Progenitor cell of endocrine pancreas (in vitro differentiated cells): ENCODE measurements at regions not wholly inside any gene's neighbourhood (a gene's known extent, or its start where the extent isn't known, plus 50 kb on each side); places are given as distances from the start of the nearest gene placed in this dataset.

Experiments used
- DNase-seq: peaks from one replicate; pipeline ENCODE4 v3.0.0; 2021; ENCODE audit warnings: low spot score; ENCODE audit not compliant: unreplicated experiment
- H3K27ac Mint-ChIP-seq: 2 replicates; pipeline ENCODE4 v1.8.0; 2021; ENCODE audit warnings: mild to moderate bottlenecking, moderate library complexity, mixed read lengths
- H3K27me3 Mint-ChIP-seq: 2 replicates; pipeline ENCODE4 v1.8.0; 2021; ENCODE audit warnings: mixed read lengths
- H3K36me3 Mint-ChIP-seq: 2 replicates; pipeline ENCODE4 v1.8.0; 2022; ENCODE audit warnings: mixed read lengths; ENCODE audit not compliant: insufficient read depth
- H3K4me1 Mint-ChIP-seq: 2 replicates; pipeline ENCODE4 v1.8.0; 2021; ENCODE audit warnings: low read depth, mixed read lengths
- H3K4me3 Mint-ChIP-seq: 2 replicates; pipeline ENCODE4 v1.8.0; 2021; ENCODE audit warnings: low read depth, mild to moderate bottlenecking, moderate library complexity, mixed read lengths
- H3K9me3 Mint-ChIP-seq: 2 replicates; pipeline ENCODE4 v1.8.0; 2021; ENCODE audit warnings: low read depth, mixed read lengths
- TF ChIP-seq, protein P1 (sequence below): fragments of 200-600 bp; sonication (generic); IDR thresholded peaks from one replicate; pipeline ENCODE4 v1.5.0; 2021; ENCODE audit warnings: antibody characterized with exemption, mild to moderate bottlenecking; ENCODE audit not compliant: unreplicated experiment

DNA sequence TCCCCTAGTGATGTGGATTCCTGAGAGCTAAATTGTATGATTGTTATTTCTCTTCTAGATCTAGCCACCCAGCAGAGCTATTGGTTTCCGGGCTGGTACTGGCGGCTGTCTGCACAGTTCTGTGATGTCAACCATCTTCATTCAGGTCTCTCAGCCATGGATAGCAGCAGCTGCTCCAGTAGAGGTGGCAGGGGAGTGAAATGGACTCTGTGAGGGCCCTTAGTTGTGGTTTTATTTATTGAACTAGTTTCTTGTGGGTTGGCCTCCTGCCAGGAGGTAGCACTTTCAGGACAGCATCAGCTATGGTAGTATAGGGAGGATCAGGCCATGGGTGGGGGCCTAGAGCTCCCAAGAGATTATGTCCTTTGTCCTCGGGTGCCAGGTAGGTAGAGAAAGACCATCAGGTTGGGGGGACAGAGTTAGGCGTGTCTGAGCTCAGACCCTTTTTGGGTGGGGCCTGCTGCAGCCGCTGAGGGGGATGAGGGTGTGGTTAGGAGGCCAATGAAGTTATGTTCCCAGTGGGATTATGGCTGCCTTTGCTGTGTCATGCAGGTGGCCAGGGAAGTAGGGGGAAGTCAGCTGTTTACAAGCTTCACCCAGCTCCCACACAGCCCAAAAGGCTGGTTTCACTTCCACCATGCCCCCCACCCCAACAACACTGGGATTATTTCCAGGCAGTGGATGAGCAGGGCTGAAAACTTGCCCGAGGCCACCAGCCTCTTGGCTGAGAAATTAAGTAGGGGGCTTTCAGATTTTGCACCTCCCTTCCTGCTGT is 55.1 kb upstream of the RGS4 start:
- Mint-ChIP-seq H3K27ac (no peak overlapping the region), H3K27me3 (no peaks in the 10 kb centered on the region), H3K4me3 (no peak overlapping the region), H3K9me3 (peaks cover 29% of the 10 kb centered on the region), H3K36me3 (peaks cover 2% of the 10 kb centered on the region), H3K4me1 (no peaks in the 10 kb centered on the region)
- DNase-seq = no peak
- TF ChIP-seq, protein P1, sequence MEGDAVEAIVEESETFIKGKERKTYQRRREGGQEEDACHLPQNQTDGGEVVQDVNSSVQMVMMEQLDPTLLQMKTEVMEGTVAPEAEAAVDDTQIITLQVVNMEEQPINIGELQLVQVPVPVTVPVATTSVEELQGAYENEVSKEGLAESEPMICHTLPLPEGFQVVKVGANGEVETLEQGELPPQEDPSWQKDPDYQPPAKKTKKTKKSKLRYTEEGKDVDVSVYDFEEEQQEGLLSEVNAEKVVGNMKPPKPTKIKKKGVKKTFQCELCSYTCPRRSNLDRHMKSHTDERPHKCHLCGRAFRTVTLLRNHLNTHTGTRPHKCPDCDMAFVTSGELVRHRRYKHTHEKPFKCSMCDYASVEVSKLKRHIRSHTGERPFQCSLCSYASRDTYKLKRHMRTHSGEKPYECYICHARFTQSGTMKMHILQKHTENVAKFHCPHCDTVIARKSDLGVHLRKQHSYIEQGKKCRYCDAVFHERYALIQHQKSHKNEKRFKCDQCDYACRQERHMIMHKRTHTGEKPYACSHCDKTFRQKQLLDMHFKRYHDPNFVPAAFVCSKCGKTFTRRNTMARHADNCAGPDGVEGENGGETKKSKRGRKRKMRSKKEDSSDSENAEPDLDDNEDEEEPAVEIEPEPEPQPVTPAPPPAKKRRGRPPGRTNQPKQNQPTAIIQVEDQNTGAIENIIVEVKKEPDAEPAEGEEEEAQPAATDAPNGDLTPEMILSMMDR = no peak

DNA sequence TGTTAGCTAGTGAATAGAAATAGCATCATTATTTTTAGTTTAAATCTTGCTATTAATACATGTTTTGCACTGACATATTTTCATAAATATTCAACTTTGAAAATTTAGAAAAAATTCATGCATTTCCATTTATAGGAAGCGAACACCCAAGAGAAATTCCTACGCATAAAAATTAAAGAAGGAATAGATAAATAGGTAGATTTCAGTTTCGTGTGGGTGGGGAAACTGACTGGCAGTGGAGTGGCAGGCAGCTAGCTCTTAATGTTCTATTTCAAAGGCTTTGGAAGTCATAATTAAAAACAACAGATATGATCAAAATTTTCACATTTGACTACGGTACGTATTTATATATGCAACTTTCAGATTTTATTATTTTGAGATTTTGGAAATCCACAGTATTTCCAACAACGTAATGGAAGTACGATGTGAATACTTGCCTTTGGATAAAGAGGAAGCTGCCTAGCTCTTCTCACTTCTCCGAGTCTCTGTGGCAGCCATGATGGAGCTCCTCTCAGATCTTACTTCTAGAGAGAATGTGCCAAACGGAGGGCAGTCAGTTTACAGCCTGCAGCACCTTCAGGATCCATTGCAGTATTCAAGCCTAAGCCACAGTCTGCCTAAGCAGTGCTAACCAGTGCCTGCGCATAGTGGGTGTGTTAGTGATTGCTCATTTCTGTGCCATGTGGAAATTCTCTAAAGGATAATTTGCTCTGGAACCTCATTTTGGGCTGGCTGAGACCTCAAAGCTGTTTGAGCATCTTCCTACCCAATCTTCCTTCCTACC is 62.9 kb upstream of the RGS4 start:
- Mint-ChIP-seq H3K27me3 (no peaks in the 10 kb centered on the region), H3K27ac (no peak overlapping the region), H3K4me3 (no peak overlapping the region), H3K9me3 (no peaks in the 10 kb centered on the region), H3K4me1 (no peaks in the 10 kb centered on the region), H3K36me3 (no peaks in the 10 kb centered on the region)
- TF ChIP-seq, protein P1 = no peak
- DNase-seq = no peak

DNA sequence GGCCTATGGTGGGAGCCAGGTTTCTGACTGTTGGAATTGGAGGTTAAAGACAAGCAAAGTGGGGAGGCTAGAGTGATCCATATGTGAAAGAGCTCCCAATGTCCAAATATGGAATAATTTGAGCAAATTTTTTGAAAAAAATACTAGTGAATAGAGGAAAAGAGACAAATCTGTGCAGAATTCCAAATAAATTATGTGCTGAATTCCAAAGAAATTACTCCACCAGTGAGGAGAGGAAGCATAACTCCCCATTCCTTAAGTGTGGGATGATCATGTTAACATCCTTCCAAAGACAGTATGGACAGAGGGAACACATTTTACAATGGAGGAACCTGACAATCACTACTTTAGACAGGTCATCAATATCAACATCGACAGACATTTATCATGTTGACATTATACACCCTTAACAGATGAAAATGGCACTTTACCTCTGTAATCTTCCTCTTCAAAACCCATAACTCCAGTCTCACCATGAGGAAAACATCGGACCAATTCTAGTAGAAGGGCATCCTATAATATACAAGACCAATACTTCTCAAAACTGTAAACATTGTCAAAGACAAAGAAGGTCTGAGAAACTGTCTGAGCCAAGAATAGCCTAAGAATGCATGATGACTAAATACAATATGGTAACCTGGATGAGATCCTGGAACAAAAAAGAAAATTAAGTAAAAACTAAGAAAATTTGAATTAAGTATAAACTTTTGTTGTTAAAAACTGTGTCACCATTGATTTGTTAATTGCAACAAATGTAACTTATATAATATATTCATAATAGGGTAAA is 71.5 kb upstream of the RGS4 start:
- Mint-ChIP-seq H3K36me3 (no peaks in the 10 kb centered on the region), H3K9me3 (no peaks in the 10 kb centered on the region), H3K27me3 (no peaks in the 10 kb centered on the region), H3K27ac (no peak overlapping the region), H3K4me1 (no peaks in the 10 kb centered on the region), H3K4me3 (no peak overlapping the region)
- no peak for DNase-seq
- TF ChIP-seq, protein P1 = no peak

DNA sequence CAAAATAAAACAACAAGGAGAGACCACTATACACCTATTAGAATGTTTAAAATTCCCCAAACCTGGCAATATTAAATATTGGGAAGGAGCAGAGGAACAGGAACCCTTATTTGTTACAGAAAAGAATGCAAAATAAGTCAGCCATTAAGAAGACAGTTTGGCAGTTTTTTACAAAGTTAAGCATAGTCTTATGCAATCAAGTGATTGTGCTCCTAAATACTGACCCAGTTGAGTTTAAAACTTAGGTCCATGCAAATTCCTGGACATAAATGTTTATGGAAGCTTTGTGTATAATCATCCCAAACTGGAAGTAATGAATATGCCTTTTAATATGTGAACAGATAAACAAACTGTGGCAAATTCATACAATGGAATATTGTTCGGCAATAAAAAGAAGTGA is 72.9 kb upstream of the RGS4 start:
- no peak overlapping the region for H3K27ac Mint-ChIP-seq
- TF ChIP-seq, protein P1 = no peak
- no peak overlapping the region for H3K4me3 Mint-ChIP-seq
- no peaks in the 10 kb centered on the region for H3K36me3 Mint-ChIP-seq
- H3K27me3 Mint-ChIP-seq = no peaks in the 10 kb centered on the region
- no peak for DNase-seq
- peaks cover 4% of the 10 kb centered on the region for H3K4me1 Mint-ChIP-seq
- peaks cover 2% of the 10 kb centered on the region for H3K9me3 Mint-ChIP-seq

DNA sequence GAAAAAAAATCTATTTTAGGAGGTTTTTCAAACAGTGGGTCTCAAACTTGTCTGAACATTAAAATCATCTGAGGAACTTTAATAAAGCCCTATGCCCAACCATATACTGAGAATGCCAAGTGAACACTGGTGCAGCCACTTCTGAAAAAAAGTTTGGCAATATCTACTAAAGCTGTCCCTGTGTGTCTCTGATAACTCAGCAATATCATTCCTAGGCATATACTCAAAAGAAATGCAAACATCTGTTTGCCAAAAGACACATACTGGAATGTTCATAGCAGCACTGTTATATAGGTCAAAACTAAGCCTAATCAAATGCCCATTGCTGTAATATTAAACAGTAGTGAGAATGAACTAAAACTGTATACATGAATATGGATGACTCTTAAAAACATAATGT is 74.2 kb upstream of the RGS4 start:
- H3K36me3 Mint-ChIP-seq = no peaks in the 10 kb centered on the region
- TF ChIP-seq, protein P1 = no peak
- H3K4me1 Mint-ChIP-seq = peaks cover 4% of the 10 kb centered on the region
- H3K4me3 Mint-ChIP-seq = no peak overlapping the region
- H3K9me3 Mint-ChIP-seq = peaks cover 3% of the 10 kb centered on the region
- no peak for DNase-seq
- no peaks in the 10 kb centered on the region for H3K27me3 Mint-ChIP-seq
- no peak overlapping the region for H3K27ac Mint-ChIP-seq
